ENCODE measurements at regions not wholly inside any gene's neighbourhood (a gene's known extent, or its start where the extent isn't known, plus 50 kb on each side); places are given as distances from the start of the nearest gene placed in this dataset.

DNA sequence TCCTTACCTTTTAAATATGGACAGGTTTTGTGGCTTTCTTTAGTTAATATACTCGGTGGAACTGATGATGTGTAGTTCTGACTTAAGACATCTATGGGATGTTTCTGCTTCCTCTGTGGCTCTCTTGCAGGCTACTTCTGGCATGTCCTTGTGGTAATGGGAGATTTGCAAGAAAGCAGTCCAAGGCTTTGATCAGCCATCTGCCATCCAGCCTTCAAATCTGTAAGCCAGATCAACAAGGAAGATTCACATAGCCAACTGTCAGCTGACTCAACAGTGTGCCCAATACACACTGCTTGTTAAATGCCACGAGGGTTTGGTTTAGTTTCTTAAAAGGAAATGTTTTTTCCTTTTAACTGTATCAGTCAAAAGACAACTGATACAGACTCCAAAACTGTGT is 722.2 kb upstream of the CHRM3 start:
- TF ChIP-seq, protein P1, sequence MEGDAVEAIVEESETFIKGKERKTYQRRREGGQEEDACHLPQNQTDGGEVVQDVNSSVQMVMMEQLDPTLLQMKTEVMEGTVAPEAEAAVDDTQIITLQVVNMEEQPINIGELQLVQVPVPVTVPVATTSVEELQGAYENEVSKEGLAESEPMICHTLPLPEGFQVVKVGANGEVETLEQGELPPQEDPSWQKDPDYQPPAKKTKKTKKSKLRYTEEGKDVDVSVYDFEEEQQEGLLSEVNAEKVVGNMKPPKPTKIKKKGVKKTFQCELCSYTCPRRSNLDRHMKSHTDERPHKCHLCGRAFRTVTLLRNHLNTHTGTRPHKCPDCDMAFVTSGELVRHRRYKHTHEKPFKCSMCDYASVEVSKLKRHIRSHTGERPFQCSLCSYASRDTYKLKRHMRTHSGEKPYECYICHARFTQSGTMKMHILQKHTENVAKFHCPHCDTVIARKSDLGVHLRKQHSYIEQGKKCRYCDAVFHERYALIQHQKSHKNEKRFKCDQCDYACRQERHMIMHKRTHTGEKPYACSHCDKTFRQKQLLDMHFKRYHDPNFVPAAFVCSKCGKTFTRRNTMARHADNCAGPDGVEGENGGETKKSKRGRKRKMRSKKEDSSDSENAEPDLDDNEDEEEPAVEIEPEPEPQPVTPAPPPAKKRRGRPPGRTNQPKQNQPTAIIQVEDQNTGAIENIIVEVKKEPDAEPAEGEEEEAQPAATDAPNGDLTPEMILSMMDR (IDR thresholded peaks at IDR 0.05), result no peak
- no peak for TF ChIP-seq POLR2A (IDR thresholded peaks at IDR 0.05)

Data from adrenal gland (tissue), 5 donors.